Progenitor cell of endocrine pancreas (in vitro differentiated cells): ENCODE measurements at regions not wholly inside any gene's neighbourhood (a gene's known extent, or its start where the extent isn't known, plus 50 kb on each side); places are given as distances from the start of the nearest gene placed in this dataset.

ENCODE experiments used
- DNase-seq: peaks from one replicate; pipeline ENCODE4 v3.0.0; 2021; ENCODE audit warnings: low spot score; ENCODE audit not compliant: unreplicated experiment
- H3K27ac Mint-ChIP-seq: 2 replicates; pipeline ENCODE4 v1.8.0; 2021; ENCODE audit warnings: mild to moderate bottlenecking, moderate library complexity, mixed read lengths
- H3K27me3 Mint-ChIP-seq: 2 replicates; pipeline ENCODE4 v1.8.0; 2021; ENCODE audit warnings: mixed read lengths
- H3K36me3 Mint-ChIP-seq: 2 replicates; pipeline ENCODE4 v1.8.0; 2022; ENCODE audit warnings: mixed read lengths; ENCODE audit not compliant: insufficient read depth
- H3K4me1 Mint-ChIP-seq: 2 replicates; pipeline ENCODE4 v1.8.0; 2021; ENCODE audit warnings: low read depth, mixed read lengths
- H3K4me3 Mint-ChIP-seq: 2 replicates; pipeline ENCODE4 v1.8.0; 2021; ENCODE audit warnings: low read depth, mild to moderate bottlenecking, moderate library complexity, mixed read lengths
- H3K9me3 Mint-ChIP-seq: 2 replicates; pipeline ENCODE4 v1.8.0; 2021; ENCODE audit warnings: low read depth, mixed read lengths
- TF ChIP-seq, protein P1 (sequence below): fragments of 200-600 bp; sonication (generic); IDR thresholded peaks from one replicate; pipeline ENCODE4 v1.5.0; 2021; ENCODE audit warnings: antibody characterized with exemption, mild to moderate bottlenecking; ENCODE audit not compliant: unreplicated experiment

DNA sequence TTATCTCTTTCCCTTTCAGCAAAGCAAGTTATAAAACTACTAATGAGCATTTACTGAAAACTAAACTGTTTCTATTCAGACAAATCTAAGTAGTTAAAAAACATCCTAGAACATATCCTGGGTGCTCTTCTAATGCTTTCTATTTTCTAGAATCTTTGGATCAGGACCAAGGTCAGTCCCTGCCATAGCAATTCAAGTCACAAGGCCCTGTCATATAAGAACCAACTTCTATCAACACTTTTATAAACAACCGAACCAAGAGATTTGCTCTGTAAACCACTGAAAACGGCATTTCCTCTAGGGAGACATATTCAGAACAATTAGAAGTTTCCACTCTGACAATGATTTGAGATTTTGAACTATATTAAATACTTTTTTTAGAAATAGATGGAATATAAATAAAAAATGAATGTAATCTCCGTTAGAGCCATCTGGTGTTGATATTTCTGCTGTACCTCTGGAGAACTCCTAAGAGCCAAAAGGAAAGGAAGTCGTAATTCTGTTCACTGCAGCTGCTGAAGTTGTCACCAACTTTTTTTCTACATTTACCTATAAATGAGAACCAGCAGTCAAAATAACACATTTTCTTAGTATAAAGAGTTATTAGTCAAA, 51.4 kb upstream of the LGSN start:
- no peaks in the 10 kb centered on the region for H3K27me3 Mint-ChIP-seq
- no peak overlapping the region for H3K4me3 Mint-ChIP-seq
- no peaks in the 10 kb centered on the region for H3K36me3 Mint-ChIP-seq
- TF ChIP-seq, protein P1, sequence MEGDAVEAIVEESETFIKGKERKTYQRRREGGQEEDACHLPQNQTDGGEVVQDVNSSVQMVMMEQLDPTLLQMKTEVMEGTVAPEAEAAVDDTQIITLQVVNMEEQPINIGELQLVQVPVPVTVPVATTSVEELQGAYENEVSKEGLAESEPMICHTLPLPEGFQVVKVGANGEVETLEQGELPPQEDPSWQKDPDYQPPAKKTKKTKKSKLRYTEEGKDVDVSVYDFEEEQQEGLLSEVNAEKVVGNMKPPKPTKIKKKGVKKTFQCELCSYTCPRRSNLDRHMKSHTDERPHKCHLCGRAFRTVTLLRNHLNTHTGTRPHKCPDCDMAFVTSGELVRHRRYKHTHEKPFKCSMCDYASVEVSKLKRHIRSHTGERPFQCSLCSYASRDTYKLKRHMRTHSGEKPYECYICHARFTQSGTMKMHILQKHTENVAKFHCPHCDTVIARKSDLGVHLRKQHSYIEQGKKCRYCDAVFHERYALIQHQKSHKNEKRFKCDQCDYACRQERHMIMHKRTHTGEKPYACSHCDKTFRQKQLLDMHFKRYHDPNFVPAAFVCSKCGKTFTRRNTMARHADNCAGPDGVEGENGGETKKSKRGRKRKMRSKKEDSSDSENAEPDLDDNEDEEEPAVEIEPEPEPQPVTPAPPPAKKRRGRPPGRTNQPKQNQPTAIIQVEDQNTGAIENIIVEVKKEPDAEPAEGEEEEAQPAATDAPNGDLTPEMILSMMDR, result no peak
- DNase-seq, result no peak
- H3K9me3 Mint-ChIP-seq, result peaks cover 5% of the 10 kb centered on the region
- no peak overlapping the region for H3K27ac Mint-ChIP-seq
- peaks cover 5% of the 10 kb centered on the region for H3K4me1 Mint-ChIP-seq

DNA sequence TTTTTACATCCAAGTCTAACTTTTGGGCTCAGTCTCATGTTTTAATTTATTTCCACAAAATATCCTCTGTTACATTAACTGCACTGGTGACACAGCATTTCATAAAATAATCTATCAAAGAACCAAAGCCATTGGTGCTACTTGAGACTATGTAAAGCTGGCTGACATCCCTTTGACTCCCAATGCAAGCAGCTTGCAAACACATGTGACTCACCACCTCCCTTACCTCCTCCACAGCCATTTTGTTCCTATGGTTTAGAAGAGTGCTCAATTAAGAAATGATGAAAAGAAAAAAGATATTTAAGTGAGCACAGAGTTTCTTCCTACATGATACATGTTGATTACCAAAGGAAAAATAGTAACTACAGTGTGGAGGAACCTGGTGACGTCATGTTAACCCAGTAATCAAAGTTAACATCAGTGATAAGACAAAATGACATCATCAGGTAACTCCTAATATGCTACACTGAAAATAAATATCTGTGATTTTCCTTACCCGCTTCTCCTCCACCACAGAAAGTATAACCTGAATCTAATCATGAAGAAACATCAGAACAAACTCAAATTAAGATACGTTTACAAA, 53.3 kb upstream of the LGSN start:
- TF ChIP-seq, protein P1, result no peak

DNA sequence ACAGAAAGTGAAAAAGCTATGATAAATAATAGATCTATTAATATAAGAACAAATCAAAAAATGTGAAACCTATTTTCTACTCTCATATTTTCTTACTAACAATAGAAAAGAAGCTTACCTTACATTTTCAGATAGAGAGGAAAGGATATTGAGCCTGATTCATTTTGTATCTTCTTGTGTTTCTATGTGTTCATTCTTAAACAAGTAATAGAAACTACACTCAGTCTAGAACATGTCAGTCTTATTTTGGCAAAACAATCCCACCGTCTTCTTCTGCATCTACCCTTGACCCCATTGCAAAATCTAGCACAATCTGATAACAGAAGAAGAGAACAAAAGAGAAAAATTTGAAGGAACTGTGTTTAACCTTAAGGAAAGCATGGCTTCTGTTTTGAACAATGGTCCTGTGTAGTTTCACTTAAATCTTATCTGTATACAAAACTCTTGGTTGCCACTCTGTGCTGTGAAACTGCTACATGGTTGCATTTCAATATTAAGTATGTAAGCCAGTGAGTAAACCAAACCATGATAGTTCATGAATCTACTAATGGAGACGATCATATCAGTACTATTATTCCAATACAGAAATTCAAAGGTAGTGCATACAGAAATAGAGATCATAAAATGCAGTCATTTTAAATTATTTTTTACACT, 69.5 kb upstream of the LGSN start:
- Mint-ChIP-seq H3K36me3 (no peaks in the 10 kb centered on the region), H3K4me3 (no peak overlapping the region), H3K9me3 (no peaks in the 10 kb centered on the region), H3K27me3 (no peaks in the 10 kb centered on the region), H3K27ac (no peak overlapping the region), H3K4me1 (peaks cover 16% of the 10 kb centered on the region)
- no peak for DNase-seq
- TF ChIP-seq, protein P1, result no peak

More for the DNA sequence above, 53.3 kb upstream of the LGSN start:
- no peak for DNase-seq
- Mint-ChIP-seq H3K9me3 (peaks cover 5% of the 10 kb centered on the region), H3K27me3 (no peaks in the 10 kb centered on the region), H3K4me1 (peaks cover 7% of the 10 kb centered on the region), H3K27ac (no peak overlapping the region), H3K4me3 (no peak overlapping the region), H3K36me3 (no peaks in the 10 kb centered on the region)

DNA sequence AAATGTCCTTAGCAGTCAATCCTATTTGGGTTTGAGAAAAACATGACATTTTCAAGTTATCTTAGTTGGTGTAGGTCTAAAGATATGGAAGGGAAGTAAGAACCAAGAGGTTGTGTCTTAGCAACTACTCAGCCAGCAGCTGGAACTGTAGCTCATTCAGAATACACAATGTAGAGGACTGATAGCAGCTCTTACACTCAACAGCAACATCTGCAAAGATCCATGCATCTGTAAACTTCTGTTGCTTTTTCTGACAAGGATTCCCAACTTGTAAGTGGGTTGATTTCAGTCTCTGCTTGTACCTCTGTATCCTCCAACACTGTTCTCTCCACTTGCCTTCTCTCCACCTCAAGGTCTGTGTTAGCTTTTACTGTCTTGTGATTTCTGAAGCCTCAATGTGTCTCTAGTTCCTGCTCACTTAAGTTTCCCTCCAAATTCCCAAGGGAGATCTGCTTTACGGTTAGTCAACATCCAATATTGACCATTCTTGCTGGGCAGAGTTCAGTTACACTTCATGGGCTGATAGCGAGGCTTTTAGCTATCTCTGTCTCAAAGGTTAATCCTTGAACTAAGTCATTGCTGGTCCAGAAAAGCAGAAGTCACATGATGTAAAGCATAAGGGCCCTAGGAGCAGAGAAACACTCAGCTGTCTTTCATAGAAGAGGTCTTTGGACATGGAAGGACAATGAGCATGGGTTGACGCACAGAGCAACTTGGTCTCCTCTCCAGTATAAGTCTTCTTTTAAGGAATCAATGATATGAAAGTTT, 71.6 kb upstream of the LGSN start:
- no peak for DNase-seq
- no peaks in the 10 kb centered on the region for H3K27me3 Mint-ChIP-seq
- H3K4me1 Mint-ChIP-seq, result peaks cover 16% of the 10 kb centered on the region
- no peaks in the 10 kb centered on the region for H3K9me3 Mint-ChIP-seq
- no peak overlapping the region for H3K27ac Mint-ChIP-seq
- TF ChIP-seq, protein P1, result no peak
- no peaks in the 10 kb centered on the region for H3K36me3 Mint-ChIP-seq
- no peak overlapping the region for H3K4me3 Mint-ChIP-seq

DNA sequence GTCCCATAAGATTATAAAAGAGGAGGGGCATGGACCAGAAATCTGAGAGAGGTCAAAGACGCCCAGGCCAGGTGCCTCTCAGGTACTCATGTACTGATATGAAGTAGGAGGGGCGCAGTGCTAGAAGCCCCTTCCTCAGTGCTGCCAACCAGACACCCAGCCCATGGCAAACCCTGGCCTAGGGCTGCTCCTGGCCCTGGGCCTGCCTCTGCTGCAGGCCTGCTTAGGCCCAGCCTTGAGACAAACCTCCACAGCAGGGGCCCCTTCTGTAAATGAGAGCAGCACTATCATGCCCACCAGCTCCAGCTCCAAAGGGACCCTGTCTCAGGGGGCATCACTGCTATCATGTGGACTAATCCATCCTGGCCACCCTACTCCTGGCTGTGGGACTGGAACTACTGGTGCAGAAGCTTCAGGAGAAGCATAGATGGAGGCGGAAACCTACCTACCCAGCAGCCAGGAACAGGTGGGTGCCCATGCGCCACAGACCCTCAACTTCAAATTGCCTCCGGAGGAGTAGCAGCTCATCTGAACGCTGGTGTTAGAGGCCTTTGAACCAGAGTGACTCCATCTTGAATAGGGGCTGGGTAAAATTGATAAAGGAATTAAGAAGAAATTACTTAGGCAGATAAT, 72.4 kb upstream of the LGSN start:
- Mint-ChIP-seq H3K27ac (no peak overlapping the region), H3K36me3 (no peaks in the 10 kb centered on the region), H3K9me3 (no peaks in the 10 kb centered on the region), H3K4me1 (peaks cover 19% of the 10 kb centered on the region), H3K4me3 (no peak overlapping the region), H3K27me3 (no peaks in the 10 kb centered on the region)
- no peak for DNase-seq
- TF ChIP-seq, protein P1, result no peak
